PC-9 (cell line): ENCODE measurements at regions not wholly inside any gene's neighbourhood (a gene's known extent, or its start where the extent isn't known, plus 50 kb on each side); places are given as distances from the start of the nearest gene placed in this dataset.

Source experiments
- EZH2 ChIP-seq: fragments of 200-600 bp; sonication (generic); IDR thresholded peaks from 2 replicates; pipeline ENCODE4 v1.8.0; 2017; ENCODE audit warnings: antibody characterized with exemption, low read depth
- TF ChIP-seq, protein P1 (sequence below): fragments of 200-600 bp; sonication (generic); conservative IDR thresholded peaks from 2 replicates; pipeline ENCODE4 v1.6.1; 2017; ENCODE audit warnings: mixed run types, antibody characterized with exemption, mild to moderate bottlenecking, moderate library complexity

DNA sequence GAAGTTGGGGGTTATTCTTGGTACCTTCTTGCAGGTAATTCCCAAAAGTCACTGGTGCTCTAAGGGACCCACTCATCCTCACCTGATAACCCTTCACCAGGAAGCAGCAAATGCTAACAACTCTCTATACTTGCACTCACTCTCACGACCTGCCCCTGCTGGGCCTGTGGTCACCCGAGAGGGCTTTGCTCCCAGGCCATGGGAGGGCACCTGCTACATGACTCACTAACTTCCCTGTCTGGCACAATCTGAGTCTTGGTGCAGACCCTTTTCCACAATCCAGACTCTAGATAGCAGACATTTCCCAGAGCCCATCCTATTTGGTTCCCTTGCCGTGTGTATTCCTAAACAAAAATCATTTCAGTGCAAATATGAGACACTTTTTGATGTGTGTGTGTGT, 403.8 kb upstream of the FAT1 start:
- TF ChIP-seq, protein P1, sequence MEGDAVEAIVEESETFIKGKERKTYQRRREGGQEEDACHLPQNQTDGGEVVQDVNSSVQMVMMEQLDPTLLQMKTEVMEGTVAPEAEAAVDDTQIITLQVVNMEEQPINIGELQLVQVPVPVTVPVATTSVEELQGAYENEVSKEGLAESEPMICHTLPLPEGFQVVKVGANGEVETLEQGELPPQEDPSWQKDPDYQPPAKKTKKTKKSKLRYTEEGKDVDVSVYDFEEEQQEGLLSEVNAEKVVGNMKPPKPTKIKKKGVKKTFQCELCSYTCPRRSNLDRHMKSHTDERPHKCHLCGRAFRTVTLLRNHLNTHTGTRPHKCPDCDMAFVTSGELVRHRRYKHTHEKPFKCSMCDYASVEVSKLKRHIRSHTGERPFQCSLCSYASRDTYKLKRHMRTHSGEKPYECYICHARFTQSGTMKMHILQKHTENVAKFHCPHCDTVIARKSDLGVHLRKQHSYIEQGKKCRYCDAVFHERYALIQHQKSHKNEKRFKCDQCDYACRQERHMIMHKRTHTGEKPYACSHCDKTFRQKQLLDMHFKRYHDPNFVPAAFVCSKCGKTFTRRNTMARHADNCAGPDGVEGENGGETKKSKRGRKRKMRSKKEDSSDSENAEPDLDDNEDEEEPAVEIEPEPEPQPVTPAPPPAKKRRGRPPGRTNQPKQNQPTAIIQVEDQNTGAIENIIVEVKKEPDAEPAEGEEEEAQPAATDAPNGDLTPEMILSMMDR, result no peak
- TF ChIP-seq EZH2, result no peak
